ENCODE measurements at regions not wholly inside any gene's neighbourhood (a gene's known extent, or its start where the extent isn't known, plus 50 kb on each side); places are given as distances from the start of the nearest gene placed in this dataset.

DNA sequence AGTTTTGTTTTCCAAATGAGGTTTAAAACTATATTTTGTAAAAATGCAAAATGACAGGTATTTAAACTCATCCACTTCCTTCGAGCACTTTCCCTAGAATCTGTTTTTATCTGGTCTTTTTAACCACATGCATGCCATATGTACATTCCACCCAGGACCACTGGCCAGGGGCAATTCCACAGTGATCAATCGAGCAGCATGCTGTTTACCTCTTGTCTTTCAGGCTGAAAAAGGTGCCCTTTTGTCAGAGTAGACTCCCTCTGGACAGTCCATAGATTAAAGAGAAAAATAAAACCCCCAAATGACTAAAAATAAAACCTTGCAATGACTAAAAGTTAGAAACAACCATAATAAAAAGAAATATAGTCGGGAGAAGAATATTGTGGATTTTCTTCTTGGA, 313.3 kb downstream of the LMO4 start:
- Histone ChIP-seq H3K4me2 (ENCODE audit: low read length) (no peak overlapping the region), H3K4me3 (ENCODE audit: low read length) (no peak overlapping the region), H3K9me3 (replicated peaks; ENCODE audit: low read length) (no peaks in the 10 kb centered on the region), H3K27me3 (ENCODE audit: control insufficient read depth, insufficient read depth, low read length) (no peaks in the 10 kb centered on the region), H3K36me3 (ENCODE audit: insufficient read depth, low read length) (no peaks in the 10 kb centered on the region), H3K4me1 (ENCODE audit: control insufficient read depth, insufficient read depth, low read length) (peaks cover 12% of the 10 kb centered on the region), H3K9ac (ENCODE audit: low read depth, low read length) (no peak overlapping the region)

DNA sequence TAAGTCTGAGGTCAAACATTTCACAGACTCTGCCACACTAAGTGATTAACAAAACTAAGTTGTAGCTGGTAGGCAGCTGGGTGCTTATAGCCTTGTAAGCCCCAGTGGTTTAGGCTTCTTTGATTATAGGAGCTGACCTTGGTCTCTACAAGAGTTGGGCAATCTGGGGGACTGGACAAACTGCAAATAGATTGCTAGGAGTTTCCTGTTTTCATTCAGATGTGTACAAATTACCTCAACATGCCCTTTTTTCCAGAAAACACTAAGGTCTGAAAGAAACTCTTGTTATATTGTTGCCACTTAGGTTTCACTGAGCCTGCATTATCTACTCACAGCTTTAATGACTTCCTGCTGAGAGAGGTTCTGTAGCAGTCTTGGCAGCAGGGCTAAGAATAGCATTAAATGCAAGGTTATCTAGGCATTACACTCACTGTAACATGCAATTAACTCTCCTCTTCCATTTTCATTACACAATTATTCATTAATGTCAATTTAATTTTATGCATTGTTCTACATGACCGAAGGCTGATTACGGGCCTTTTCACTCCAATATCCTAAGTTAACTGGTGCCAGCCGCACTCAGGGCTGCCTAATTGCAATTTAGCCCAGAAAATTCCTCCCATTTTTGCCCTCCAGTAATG, 314.0 kb downstream of the LMO4 start:
- Histone ChIP-seq H3K4me2 (ENCODE audit: low read length) (no peak overlapping the region), H3K4me1 (ENCODE audit: control insufficient read depth, insufficient read depth, low read length) (peaks cover 12% of the 10 kb centered on the region)

DNA sequence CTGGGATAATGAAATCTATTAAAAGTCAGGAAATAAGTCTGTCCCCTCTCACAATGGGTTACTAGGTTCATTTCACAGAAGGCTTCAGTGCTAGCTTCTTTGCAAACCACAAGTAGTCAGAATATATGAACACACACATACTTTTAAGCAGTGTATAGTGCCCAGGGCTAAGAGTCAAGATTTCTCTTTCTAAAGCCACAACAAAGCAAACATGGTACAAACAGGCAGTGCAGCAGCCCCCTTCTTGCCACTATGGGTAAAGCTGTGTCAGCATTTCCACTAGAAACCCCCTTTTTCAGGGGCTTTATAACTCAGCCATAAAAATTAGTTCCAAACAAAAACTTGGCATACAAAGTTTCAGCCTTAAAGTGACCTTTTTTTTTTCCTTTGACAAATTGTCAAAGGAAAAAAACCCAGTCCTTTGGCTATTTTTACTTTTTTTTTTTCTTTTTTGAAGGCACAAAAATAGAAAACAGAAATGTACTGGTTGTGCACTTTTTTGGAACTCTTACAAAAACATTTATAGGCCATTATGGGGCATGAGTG, 315.4 kb downstream of the LMO4 start:
- Histone ChIP-seq H3K36me3 (ENCODE audit: insufficient read depth, low read length) (no peaks in the 10 kb centered on the region), H3K9ac (ENCODE audit: low read depth, low read length) (no peak overlapping the region), H3K4me1 (ENCODE audit: control insufficient read depth, insufficient read depth, low read length) (peaks cover 12% of the 10 kb centered on the region), H3K27me3 (ENCODE audit: control insufficient read depth, insufficient read depth, low read length) (no peaks in the 10 kb centered on the region), H3K4me3 (ENCODE audit: low read length) (no peak overlapping the region), H3K4me2 (ENCODE audit: low read length) (no peak overlapping the region), H3K9me3 (replicated peaks; ENCODE audit: low read length) (no peaks in the 10 kb centered on the region)

More for the DNA sequence above, 314.0 kb downstream of the LMO4 start:
- Histone ChIP-seq H3K9ac (ENCODE audit: low read depth, low read length) (no peak overlapping the region), H3K27me3 (ENCODE audit: control insufficient read depth, insufficient read depth, low read length) (no peaks in the 10 kb centered on the region), H3K36me3 (ENCODE audit: insufficient read depth, low read length) (no peaks in the 10 kb centered on the region), H3K9me3 (replicated peaks; ENCODE audit: low read length) (no peaks in the 10 kb centered on the region), H3K4me3 (ENCODE audit: low read length) (no peak overlapping the region)

DNA sequence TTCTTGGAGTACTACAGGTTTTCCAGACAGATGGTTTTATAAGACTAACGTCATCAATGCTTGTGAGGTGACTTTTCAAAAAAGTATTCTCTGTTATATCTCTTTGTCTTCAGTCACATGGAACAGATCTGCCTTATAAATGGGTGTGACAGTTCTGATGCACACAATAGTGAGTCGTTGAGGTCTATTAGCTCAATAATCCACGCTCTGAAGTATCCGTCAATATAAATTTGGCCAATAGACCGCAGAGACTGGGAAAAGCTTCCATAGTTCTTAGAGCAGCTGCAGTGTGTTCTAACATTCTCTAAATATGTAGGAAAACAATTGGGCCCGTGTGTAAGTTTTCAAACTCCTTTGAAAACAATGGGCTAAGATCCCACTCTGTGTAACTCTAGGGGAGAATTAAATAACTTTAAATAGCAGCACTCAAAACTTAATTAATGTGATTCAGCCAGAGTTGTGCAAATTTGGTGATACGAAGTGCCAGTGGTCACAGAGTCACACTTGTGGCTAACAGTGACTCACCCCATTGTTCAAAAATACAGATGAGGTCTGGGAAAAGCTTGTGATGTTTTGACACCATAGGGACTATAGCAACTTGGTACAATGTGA, 316.0 kb downstream of the LMO4 start:
- no peaks in the 10 kb centered on the region for H3K9me3 ChIP-seq (replicated peaks; ENCODE audit: low read length)
- H3K4me3 ChIP-seq (ENCODE audit: low read length), result no peak overlapping the region
- no peaks in the 10 kb centered on the region for H3K27me3 ChIP-seq (ENCODE audit: control insufficient read depth, insufficient read depth, low read length)
- no peak overlapping the region for H3K9ac ChIP-seq (ENCODE audit: low read depth, low read length)
- H3K4me2 ChIP-seq (ENCODE audit: low read length), result no peak overlapping the region
- no peaks in the 10 kb centered on the region for H3K36me3 ChIP-seq (ENCODE audit: insufficient read depth, low read length)
- peaks cover 12% of the 10 kb centered on the region for H3K4me1 ChIP-seq (ENCODE audit: control insufficient read depth, insufficient read depth, low read length)

DNA sequence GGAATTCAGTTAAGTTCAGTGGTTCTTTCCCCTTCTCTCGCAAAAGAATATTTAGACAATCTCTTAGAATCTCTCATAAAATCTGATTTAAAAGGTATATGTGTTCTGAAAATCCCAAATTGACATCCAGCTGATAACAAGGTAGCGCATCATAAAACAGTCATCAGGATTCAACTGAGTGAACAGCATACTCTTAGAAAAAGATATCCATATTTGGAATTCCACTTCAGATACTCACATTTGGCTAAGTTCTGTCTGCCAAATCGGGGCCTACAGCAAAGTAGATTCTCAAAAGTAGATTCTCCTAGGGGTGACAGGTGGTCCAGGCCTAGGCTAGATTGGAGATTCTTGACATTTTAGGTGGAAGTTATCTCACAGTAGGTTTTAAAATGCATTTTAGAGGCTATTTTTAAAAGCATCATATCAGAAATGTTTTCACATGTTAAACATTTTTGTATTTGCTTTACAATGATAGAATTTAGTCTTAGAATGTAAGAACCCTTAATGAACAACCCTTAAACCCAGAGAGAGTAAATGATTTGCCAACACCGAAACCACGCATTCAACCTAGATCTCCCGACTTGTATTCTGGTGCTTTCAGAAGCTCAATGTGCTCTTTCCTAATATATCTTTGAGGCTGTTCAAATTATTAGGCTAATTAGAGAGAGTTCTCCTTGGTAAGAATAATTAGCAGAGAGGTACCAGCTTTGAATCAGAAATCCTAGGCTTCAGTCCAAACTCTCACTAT, 318.9 kb downstream of the LMO4 start:
- peaks cover 12% of the 10 kb centered on the region for H3K4me1 ChIP-seq (ENCODE audit: control insufficient read depth, insufficient read depth, low read length)
- no peaks in the 10 kb centered on the region for H3K27me3 ChIP-seq (ENCODE audit: control insufficient read depth, insufficient read depth, low read length)
- no peak overlapping the region for H3K9ac ChIP-seq (ENCODE audit: low read depth, low read length)
- H3K9me3 ChIP-seq (replicated peaks; ENCODE audit: low read length), result no peaks in the 10 kb centered on the region
- no peaks in the 10 kb centered on the region for H3K36me3 ChIP-seq (ENCODE audit: insufficient read depth, low read length)
- no peak overlapping the region for H3K4me3 ChIP-seq (ENCODE audit: low read length)
- no peak overlapping the region for H3K4me2 ChIP-seq (ENCODE audit: low read length)

DNA sequence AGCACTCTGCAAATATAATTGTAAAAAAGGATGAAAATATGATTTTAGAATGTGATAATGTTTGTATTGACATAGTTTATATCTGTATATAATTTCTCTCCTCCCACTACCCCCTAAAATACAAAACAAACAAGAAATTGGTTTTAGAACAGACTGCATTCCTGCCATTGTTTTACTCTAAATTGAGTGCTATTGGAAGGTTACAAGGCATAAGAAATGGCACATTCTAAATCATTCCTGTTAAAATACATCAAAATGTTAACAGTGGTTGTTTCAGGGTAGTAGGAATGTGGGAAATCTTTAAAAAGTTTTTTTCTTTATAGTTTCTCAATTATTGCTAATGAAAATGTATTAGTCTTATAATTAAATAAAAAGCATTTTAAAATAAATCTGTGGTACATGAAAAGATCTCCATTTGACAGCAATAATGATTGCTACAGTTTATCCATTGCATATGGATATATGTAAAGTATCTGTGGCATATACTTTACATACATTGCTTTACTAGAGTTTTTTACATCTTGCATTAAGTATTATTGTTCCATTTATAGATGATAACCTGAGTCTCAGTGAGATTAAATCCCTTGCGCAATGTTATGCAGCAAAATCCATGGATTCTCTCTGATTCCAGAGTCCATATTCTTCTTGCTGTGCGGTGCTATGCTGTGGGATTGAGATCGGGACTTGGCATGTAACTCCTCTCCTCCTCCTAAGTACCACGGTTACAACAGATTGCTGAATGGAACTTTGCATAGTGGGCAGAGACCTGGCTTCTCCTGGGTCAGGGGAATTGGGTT, 319.8 kb downstream of the LMO4 start:
- Histone ChIP-seq H3K9me3 (replicated peaks; ENCODE audit: low read length) (no peaks in the 10 kb centered on the region), H3K4me3 (ENCODE audit: low read length) (no peak overlapping the region), H3K4me1 (ENCODE audit: control insufficient read depth, insufficient read depth, low read length) (peaks cover 12% of the 10 kb centered on the region), H3K9ac (ENCODE audit: low read depth, low read length) (no peak overlapping the region), H3K36me3 (ENCODE audit: insufficient read depth, low read length) (no peaks in the 10 kb centered on the region), H3K27me3 (ENCODE audit: control insufficient read depth, insufficient read depth, low read length) (no peaks in the 10 kb centered on the region), H3K4me2 (ENCODE audit: low read length) (no peak overlapping the region)

DNA sequence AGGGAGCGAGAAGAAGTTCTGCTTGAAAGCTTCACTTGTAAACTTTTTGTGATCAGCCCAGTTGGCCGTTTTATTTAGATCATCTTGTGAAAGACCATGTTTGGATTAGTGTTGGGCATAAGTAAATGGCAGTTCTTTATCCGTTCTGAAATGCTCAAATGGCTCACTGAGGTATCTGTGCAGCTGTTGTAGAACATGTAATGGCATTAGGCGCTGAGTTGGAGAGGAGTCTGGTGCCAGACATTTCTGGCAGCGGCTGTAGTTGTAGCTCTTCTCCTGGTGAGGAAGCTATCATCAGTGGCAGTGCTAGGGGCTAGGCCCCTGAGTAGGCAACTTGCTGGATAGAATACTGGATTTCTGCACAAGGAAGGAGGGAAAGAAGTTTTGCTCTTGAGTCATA, 321.6 kb downstream of the LMO4 start:
- H3K36me3 ChIP-seq (ENCODE audit: insufficient read depth, low read length), result no peaks in the 10 kb centered on the region
- no peaks in the 10 kb centered on the region for H3K9me3 ChIP-seq (replicated peaks; ENCODE audit: low read length)
- H3K4me3 ChIP-seq (ENCODE audit: low read length), result no peak overlapping the region
- no peak overlapping the region for H3K4me2 ChIP-seq (ENCODE audit: low read length)
- H3K27me3 ChIP-seq (ENCODE audit: control insufficient read depth, insufficient read depth, low read length), result no peaks in the 10 kb centered on the region
- no peaks in the 10 kb centered on the region for H3K4me1 ChIP-seq (ENCODE audit: control insufficient read depth, insufficient read depth, low read length)
- H3K9ac ChIP-seq (ENCODE audit: low read depth, low read length), result no peak overlapping the region

DNA sequence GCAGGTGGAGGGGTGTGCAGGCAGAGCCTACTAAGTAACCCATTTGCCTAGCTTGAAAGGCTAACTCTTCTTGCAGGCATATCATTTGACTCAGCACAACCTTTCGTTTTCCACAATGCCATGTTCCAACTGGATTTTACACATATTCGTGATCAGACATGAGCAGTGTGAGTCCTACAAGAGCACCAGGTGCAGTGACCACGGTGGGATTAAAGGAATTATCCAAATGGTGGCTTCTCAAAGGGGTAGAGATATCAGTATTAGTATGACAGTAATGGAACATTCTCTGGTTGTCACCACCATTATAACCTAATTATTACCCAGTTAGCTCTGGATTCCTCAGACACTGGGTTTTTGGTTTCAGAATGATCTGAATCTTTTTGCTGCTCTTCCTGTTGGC, 323.5 kb downstream of the LMO4 start:
- Histone ChIP-seq H3K9me3 (replicated peaks; ENCODE audit: low read length) (no peaks in the 10 kb centered on the region), H3K4me2 (ENCODE audit: low read length) (no peak overlapping the region), H3K27me3 (ENCODE audit: control insufficient read depth, insufficient read depth, low read length) (no peaks in the 10 kb centered on the region), H3K4me3 (ENCODE audit: low read length) (no peak overlapping the region), H3K4me1 (ENCODE audit: control insufficient read depth, insufficient read depth, low read length) (no peaks in the 10 kb centered on the region), H3K9ac (ENCODE audit: low read depth, low read length) (no peak overlapping the region), H3K36me3 (ENCODE audit: insufficient read depth, low read length) (no peaks in the 10 kb centered on the region)

DNA sequence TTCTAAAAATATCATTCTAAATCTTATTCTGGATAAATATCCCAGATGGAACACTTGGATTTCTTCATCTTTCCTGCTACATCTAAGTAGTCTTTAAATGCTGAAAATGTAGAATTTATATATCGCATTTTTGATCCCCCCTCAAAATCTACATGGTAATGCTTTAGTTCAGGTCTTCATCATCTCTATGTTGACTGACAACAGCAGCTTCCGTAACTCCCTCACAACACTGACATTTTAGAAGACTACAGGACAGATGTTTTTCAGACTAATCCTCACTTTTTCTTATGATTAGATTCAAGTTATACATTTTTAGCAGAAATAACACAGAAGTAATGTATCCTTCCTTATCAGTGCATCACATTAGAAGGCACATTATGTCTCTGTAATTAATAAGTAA, 336.5 kb downstream of the LMO4 start:
- Histone ChIP-seq H3K9ac (ENCODE audit: low read depth, low read length) (no peak overlapping the region), H3K4me3 (ENCODE audit: low read length) (no peak overlapping the region), H3K9me3 (replicated peaks; ENCODE audit: low read length) (no peaks in the 10 kb centered on the region), H3K4me1 (ENCODE audit: control insufficient read depth, insufficient read depth, low read length) (no peaks in the 10 kb centered on the region), H3K27me3 (ENCODE audit: control insufficient read depth, insufficient read depth, low read length) (no peaks in the 10 kb centered on the region), H3K36me3 (ENCODE audit: insufficient read depth, low read length) (no peaks in the 10 kb centered on the region), H3K4me2 (ENCODE audit: low read length) (no peak overlapping the region)

DNA sequence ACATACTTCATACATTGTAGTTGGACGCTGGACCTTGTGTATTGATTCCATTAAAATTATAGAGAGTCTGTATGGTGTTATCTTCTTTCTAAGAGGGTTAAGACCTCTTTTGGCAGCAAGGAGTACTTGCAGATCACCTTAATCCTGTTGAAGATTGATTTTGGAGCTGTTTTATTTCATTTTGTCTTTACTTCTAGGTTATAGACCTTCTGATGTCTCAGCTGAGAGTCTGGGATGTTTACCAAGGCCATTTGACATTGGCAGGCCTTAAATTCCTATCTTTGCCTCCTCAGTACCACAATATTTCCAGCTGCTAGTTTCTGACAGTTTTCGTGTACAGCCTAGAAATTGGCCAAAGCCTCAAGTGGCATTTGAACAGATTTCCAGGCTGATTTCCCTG, 338.0 kb downstream of the LMO4 start:
- Histone ChIP-seq H3K36me3 (ENCODE audit: insufficient read depth, low read length) (no peaks in the 10 kb centered on the region), H3K27me3 (ENCODE audit: control insufficient read depth, insufficient read depth, low read length) (no peaks in the 10 kb centered on the region), H3K4me3 (ENCODE audit: low read length) (no peak overlapping the region), H3K4me1 (ENCODE audit: control insufficient read depth, insufficient read depth, low read length) (no peaks in the 10 kb centered on the region), H3K9ac (ENCODE audit: low read depth, low read length) (no peak overlapping the region), H3K4me2 (ENCODE audit: low read length) (no peak overlapping the region), H3K9me3 (replicated peaks; ENCODE audit: low read length) (no peaks in the 10 kb centered on the region)

DNA sequence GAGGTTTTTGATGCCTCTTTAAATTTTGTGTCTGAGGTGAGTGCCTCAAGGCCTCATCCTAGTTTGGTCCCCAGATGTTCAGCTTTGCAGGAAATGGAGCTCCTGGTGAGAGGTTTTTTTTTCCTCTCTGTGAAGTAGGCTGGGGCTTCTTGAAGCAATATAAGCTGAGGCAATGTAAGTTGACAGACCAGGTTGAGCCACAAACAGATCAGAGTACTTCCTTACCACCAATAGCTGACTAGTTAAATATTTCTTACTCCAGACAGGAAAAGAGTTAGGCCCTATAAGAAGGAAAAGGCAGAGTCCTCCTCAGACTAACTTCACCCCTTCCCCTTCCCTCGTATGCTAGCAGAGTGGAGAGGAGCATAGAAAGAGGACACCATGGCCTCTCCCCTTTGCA, 341.0 kb downstream of the LMO4 start:
- Histone ChIP-seq H3K4me1 (ENCODE audit: control insufficient read depth, insufficient read depth, low read length) (no peaks in the 10 kb centered on the region), H3K36me3 (ENCODE audit: insufficient read depth, low read length) (no peaks in the 10 kb centered on the region), H3K4me2 (ENCODE audit: low read length) (no peak overlapping the region), H3K4me3 (ENCODE audit: low read length) (no peak overlapping the region), H3K9me3 (replicated peaks; ENCODE audit: low read length) (no peaks in the 10 kb centered on the region), H3K9ac (ENCODE audit: low read depth, low read length) (no peak overlapping the region), H3K27me3 (ENCODE audit: control insufficient read depth, insufficient read depth, low read length) (no peaks in the 10 kb centered on the region)
